GM21619 (cell line): ENCODE measurements at regions not wholly inside any gene's neighbourhood (a gene's known extent, or its start where the extent isn't known, plus 50 kb on each side); places are given as distances from the start of the nearest gene placed in this dataset.

Experiments
- ATAC-seq: cut with Tn5 transposase; IDR thresholded peaks from one replicate; pipeline ENCODE4 v1.9.1; 2021; ENCODE audit not compliant: unreplicated experiment

- ATAC-seq = no peak
These were observed 1155.0 kb downstream of the ZPLD1 start for GRCh38 chr3:103589770-103590169.

- no peak for ATAC-seq
These were observed 1166.0 kb downstream of the ZPLD1 start for GRCh38 chr3:103600844-103601243.

GRCh38 chr3:103601666-103602065 is 1166.9 kb downstream of the ZPLD1 start:
- no peak for ATAC-seq

GRCh38 chr3:103609472-103609871 is 1174.7 kb downstream of the ZPLD1 start:
- no peak for ATAC-seq

GRCh38 chr3:103613397-103614156 is 1178.8 kb downstream of the ZPLD1 start:
- ATAC-seq = no peak

- no peak for ATAC-seq
These were observed 1179.9 kb downstream of the ZPLD1 start for GRCh38 chr3:103614719-103615118.

- no peak for ATAC-seq
These were observed 1183.1 kb downstream of the ZPLD1 start for GRCh38 chr3:103617961-103618360.

GRCh38 chr3:103624271-103624670 is 1189.5 kb downstream of the ZPLD1 start:
- ATAC-seq = no peak

- no peak for ATAC-seq
These were observed 1194.6 kb downstream of the ZPLD1 start for GRCh38 chr3:103629391-103629790.

- ATAC-seq = no peak
These were observed 1209.6 kb downstream of the ZPLD1 start for GRCh38 chr3:103644450-103644849.

- ATAC-seq = no peak
These were observed 1219.2 kb downstream of the ZPLD1 start for GRCh38 chr3:103653996-103654395.

GRCh38 chr3:103657756-103658155 is 1222.9 kb downstream of the ZPLD1 start:
- ATAC-seq = no peak

GRCh38 chr3:103660810-103661209 is 1226.0 kb downstream of the ZPLD1 start:
- ATAC-seq = no peak

GRCh38 chr3:103662591-103662990 is 1227.8 kb downstream of the ZPLD1 start:
- ATAC-seq = no peak

GRCh38 chr3:103672346-103672745 is 1237.5 kb downstream of the ZPLD1 start:
- no peak for ATAC-seq

- no peak for ATAC-seq
These were observed 1250.1 kb downstream of the ZPLD1 start for GRCh38 chr3:103684904-103685303.

- no peak for ATAC-seq
These were observed 1251.1 kb downstream of the ZPLD1 start for GRCh38 chr3:103685939-103686338.

GRCh38 chr3:103690536-103690935 is 1255.7 kb downstream of the ZPLD1 start:
- no peak for ATAC-seq

- ATAC-seq = no peak
These were observed 1259.0 kb downstream of the ZPLD1 start for GRCh38 chr3:103693831-103694230.

GRCh38 chr3:103698646-103699045 is 1263.8 kb downstream of the ZPLD1 start:
- no peak for ATAC-seq

GRCh38 chr3:103699228-103699627 is 1264.4 kb downstream of the ZPLD1 start:
- no peak for ATAC-seq

- ATAC-seq = no peak
These were observed 1270.8 kb downstream of the ZPLD1 start for GRCh38 chr3:103705641-103706040.

GRCh38 chr3:103706671-103707070 is 1271.9 kb downstream of the ZPLD1 start:
- ATAC-seq = no peak
